HG03196 (cell line): ENCODE measurements at regions not wholly inside any gene's neighbourhood (a gene's known extent, or its start where the extent isn't known, plus 50 kb on each side); places are given as distances from the start of the nearest gene placed in this dataset.
"Not testable (repeated sequence)": the region's sequence is repeated elsewhere in the genome, so short reads cannot be mapped to it uniquely, and the experiment has no call there.

Experiments used
- ATAC-seq: cut with Tn5 transposase; IDR thresholded peaks from one replicate; pipeline ENCODE4 v1.9.1; 2021; ENCODE audit not compliant: unreplicated experiment

GRCh38 chr9:105021917-105022316, 94.0 kb upstream of the ABCA1 start:
- no peak for ATAC-seq

- not testable (repeated sequence) for ATAC-seq
These were observed 94.6 kb upstream of the ABCA1 start for GRCh38 chr9:105022545-105022944.

- ATAC-seq = no peak
These were observed 95.8 kb upstream of the ABCA1 start for GRCh38 chr9:105023788-105024187.

- ATAC-seq = no peak
These were observed 96.6 kb upstream of the ABCA1 start for GRCh38 chr9:105024529-105024928.

- no peak for ATAC-seq
These were observed 98.5 kb upstream of the ABCA1 start for GRCh38 chr9:105026451-105026850.

- ATAC-seq = no peak
These were observed 99.1 kb upstream of the ABCA1 start for GRCh38 chr9:105027084-105027483.

GRCh38 chr9:105030285-105030684, 102.3 kb upstream of the ABCA1 start:
- ATAC-seq = no peak

GRCh38 chr9:105037139-105037538, 109.2 kb upstream of the ABCA1 start:
- no peak for ATAC-seq

GRCh38 chr9:105038051-105038450, 110.1 kb upstream of the ABCA1 start:
- no peak for ATAC-seq

- no peak for ATAC-seq
These were observed 111.3 kb upstream of the ABCA1 start for GRCh38 chr9:105039175-105039799.

- no peak for ATAC-seq
These were observed 115.5 kb upstream of the ABCA1 start for GRCh38 chr9:105043370-105043936.

- ATAC-seq = no peak
These were observed 116.6 kb upstream of the ABCA1 start for GRCh38 chr9:105044518-105044917.

- ATAC-seq = no peak
These were observed 119.2 kb upstream of the ABCA1 start for GRCh38 chr9:105046907-105047741.

- ATAC-seq = no peak
These were observed 119.7 kb upstream of the ABCA1 start for GRCh38 chr9:105047742-105048041.

- ATAC-seq = no peak
These were observed 120.4 kb upstream of the ABCA1 start for GRCh38 chr9:105048331-105048730.

- no peak for ATAC-seq
These were observed 122.3 kb upstream of the ABCA1 start for GRCh38 chr9:105050296-105050695.

GRCh38 chr9:105051897-105052296, 123.9 kb upstream of the ABCA1 start:
- no peak for ATAC-seq

- no peak for ATAC-seq
These were observed 124.4 kb upstream of the ABCA1 start for GRCh38 chr9:105052346-105052745.

- peak; percentile 58 for ATAC-seq
These were observed 125.3 kb upstream of the ABCA1 start for GRCh38 chr9:105053209-105053652.

- no peak for ATAC-seq
These were observed 126.5 kb upstream of the ABCA1 start for GRCh38 chr9:105054491-105054890.

GRCh38 chr9:105055917-105056316, 128.0 kb upstream of the ABCA1 start:
- no peak for ATAC-seq

GRCh38 chr9:105057551-105057950, 129.6 kb upstream of the ABCA1 start:
- ATAC-seq = no peak
